HG02973 (cell line): ENCODE measurements at regions not wholly inside any gene's neighbourhood (a gene's known extent, or its start where the extent isn't known, plus 50 kb on each side); places are given as distances from the start of the nearest gene placed in this dataset.

Source experiments
- ATAC-seq: cut with Tn5 transposase; IDR thresholded peaks from one replicate; pipeline ENCODE4 v1.9.1; 2021; ENCODE audit warnings: moderate library complexity; ENCODE audit not compliant: unreplicated experiment

- ATAC-seq = no peak
These were observed 250.3 kb downstream of the GPR37 start for GRCh38 chr7:124515106-124515830.

GRCh38 chr7:124514471-124514870, 251.1 kb downstream of the GPR37 start:
- no peak for ATAC-seq

- ATAC-seq = no peak
These were observed 268.4 kb downstream of the GPR37 start for GRCh38 chr7:124497176-124497575.

- no peak for ATAC-seq
These were observed 275.7 kb downstream of the GPR37 start for GRCh38 chr7:124489925-124490324.

GRCh38 chr7:124489082-124489819, 276.3 kb downstream of the GPR37 start:
- ATAC-seq = no peak

GRCh38 chr7:124482229-124482628, 283.4 kb downstream of the GPR37 start:
- no peak for ATAC-seq

GRCh38 chr7:124480821-124481290, 284.7 kb downstream of the GPR37 start:
- no peak for ATAC-seq

- ATAC-seq = no peak
These were observed 285.4 kb downstream of the GPR37 start for GRCh38 chr7:124480036-124480820.

GRCh38 chr7:124462249-124462648, 303.3 kb downstream of the GPR37 start:
- ATAC-seq = no peak

GRCh38 chr7:124460555-124460954, 305.0 kb downstream of the GPR37 start:
- ATAC-seq = no peak

- ATAC-seq = no peak
These were observed 305.5 kb downstream of the GPR37 start for GRCh38 chr7:124460056-124460450.

GRCh38 chr7:124459101-124460055, 306.2 kb downstream of the GPR37 start:
- ATAC-seq = no peak

- no peak for ATAC-seq
These were observed 307.8 kb downstream of the GPR37 start for GRCh38 chr7:124457841-124458240.

GRCh38 chr7:124456286-124456685, 309.3 kb downstream of the GPR37 start:
- ATAC-seq = no peak

- ATAC-seq = no peak
These were observed 313.4 kb downstream of the GPR37 start for GRCh38 chr7:124452186-124452585.

GRCh38 chr7:124449896-124450295, 315.7 kb downstream of the GPR37 start:
- no peak for ATAC-seq

- no peak for ATAC-seq
These were observed 320.7 kb downstream of the GPR37 start for GRCh38 chr7:124444696-124445480.

GRCh38 chr7:124443762-124444161, 321.8 kb downstream of the GPR37 start:
- ATAC-seq = no peak

- no peak for ATAC-seq
These were observed 325.5 kb downstream of the GPR37 start for GRCh38 chr7:124440081-124440480.
